SK-N-SH (cell line): ENCODE measurements at regions not wholly inside any gene's neighbourhood (a gene's known extent, or its start where the extent isn't known, plus 50 kb on each side); places are given as distances from the start of the nearest gene placed in this dataset.

Experiments used
- CTCF ChIA-PET: fragments of 300-600, 350-600 bp; formaldehyde crosslinking; extraction: SDS; loops from one replicate; lab custom pipeline; 2021; lab: Yijun Ruan, JAX
- POLR2A ChIA-PET: fragments of 350-600 bp; sonication (Branson Sonifier 250); formaldehyde crosslinking; extraction: SDS; loops from one replicate; lab custom pipeline; 2020; ENCODE audit warnings: antibody characterized with exemption, inconsistent platforms; lab: Yijun Ruan, JAX
- DNase-seq: peaks from one replicate; pipeline ENCODE4 v3.0.0; 2012
- H2AFZ ChIP-seq: fragments of 200-600 bp; sonication (generic); 2 replicates; pipeline ENCODE4 v1.8.1; 2016; ENCODE audit warnings: antibody characterized with exemption, mild to moderate bottlenecking, low read depth
- H3F3A ChIP-seq: fragments of 200-600 bp; sonication (generic); replicated peaks from 2 replicates; pipeline ENCODE3; 2016; ENCODE audit warnings: antibody characterized with exemption, mild to moderate bottlenecking; ENCODE audit not compliant: insufficient read depth
- H3K27ac ChIP-seq, 2 experiments: fragments of 200-500 bp in 1 of 2; fragments of 200-600 bp in 1 of 2; sonication (Bioruptor generic) in 1 of 2; sonication (generic), shearing (Covaris generic) in 1 of 2; 2 replicates each; pipeline versions ENCODE4 v1.5.1 to v1.6.1; 2014 to 2016; ENCODE audit warnings: low read depth in 2 of 2, inconsistent platforms in 1 of 2, low read length in 1 of 2, mild to moderate bottlenecking in 1 of 2, mixed read lengths in 1 of 2
- H3K27me3 ChIP-seq: fragments of 200-600 bp; sonication (generic), shearing (Covaris generic); 2 replicates; pipeline ENCODE4 v1.6.1; 2016; ENCODE audit warnings: mixed run types; ENCODE audit not compliant: insufficient read depth
- H3K36me3 ChIP-seq, 2 experiments: fragments of 200-500 bp in 1 of 2; fragments of 200-600 bp in 1 of 2; sonication (Bioruptor generic) in 1 of 2; sonication (generic) in 1 of 2; replicated peaks in 1 of 2; 2 replicates each; pipeline versions ENCODE3 to v1.5.1; 2014 to 2016; ENCODE audit warnings: low read length in 1 of 2, mild to moderate bottlenecking in 1 of 2; ENCODE audit not compliant: insufficient read depth in 2 of 2, control insufficient read depth in 1 of 2
- H3K4me1 ChIP-seq, 2 experiments: fragments of 200-500 bp in 1 of 2; fragments of 200-600 bp in 1 of 2; sonication (Bioruptor generic) in 1 of 2; sonication (generic), shearing (Covaris generic) in 1 of 2; 2 replicates each; pipeline versions ENCODE4 v1.5.1 to v1.6.1; 2014 to 2016; ENCODE audit warnings: low read depth in 1 of 2, low read length in 1 of 2, mixed run types in 1 of 2; ENCODE audit not compliant: insufficient read depth in 2 of 2, control insufficient read depth in 1 of 2
- H3K4me2 ChIP-seq: fragments of 200-600 bp; sonication (generic), shearing (Covaris generic); 2 replicates; pipeline ENCODE4 v1.6.1; 2017; ENCODE audit warnings: mixed run types
- H3K4me3 ChIP-seq, 2 experiments: fragments of 200-500 bp in 1 of 2; fragments of 200-600 bp in 1 of 2; sonication (Bioruptor generic) in 1 of 2; sonication (generic), shearing (Covaris generic) in 1 of 2; 2 replicates each; pipeline versions ENCODE4 v1.5.1 to v1.8.1; 2014 to 2016; ENCODE audit warnings: low read depth in 2 of 2, inconsistent platforms in 1 of 2, low read length in 1 of 2, mild to moderate bottlenecking in 1 of 2, mixed read lengths in 1 of 2, moderate library complexity in 1 of 2
- H3K79me2 ChIP-seq: fragments of 200-600 bp; sonication (generic); 2 replicates; pipeline ENCODE4 v1.8.1; 2017; ENCODE audit warnings: mild to moderate bottlenecking; ENCODE audit not compliant: insufficient read depth
- H3K9ac ChIP-seq: fragments of 200-600 bp; sonication (generic); 2 replicates; pipeline ENCODE4 v1.6.1; 2017; ENCODE audit warnings: mixed run types
- H3K9me2 ChIP-seq: fragments of 200-600 bp; sonication (generic); 2 replicates; pipeline ENCODE4 v1.6.1; 2017; ENCODE audit warnings: mixed run types
- H3K9me3 ChIP-seq: fragments of 200-600 bp; sonication (generic); 2 replicates; pipeline ENCODE4 v1.6.1; 2017; ENCODE audit warnings: mixed run types, mild to moderate bottlenecking, moderate library complexity
- H4K20me1 ChIP-seq: fragments of 200-600 bp; sonication (generic); 2 replicates; pipeline ENCODE4 v1.6.1; 2017; ENCODE audit warnings: mild to moderate bottlenecking, mixed run types; ENCODE audit not compliant: insufficient read depth
- CHD2 ChIP-seq: fragments of 150-350 bp; IDR thresholded peaks from 2 replicates; pipeline ENCODE4 v1.6.1; 2018; ENCODE audit warnings: low read length; ENCODE audit not compliant: partially characterized antibody
- EP300 ChIP-seq, 2 experiments: IDR thresholded peaks; 2 replicates each; pipeline versions ENCODE4 v1.4.0 to v1.6.1; 2012; ENCODE audit warnings: borderline replicate concordance in 1 of 2, low read depth in 1 of 2, low read length in 1 of 2
- EZH2phosphoT487 ChIP-seq: fragments of 200-600 bp; sonication (generic); IDR thresholded peaks from 2 replicates; pipeline ENCODE4 v1.6.1; 2017; ENCODE audit warnings: low read depth, mixed run types, mild to moderate bottlenecking, antibody characterized with exemption, moderate library complexity, borderline replicate concordance
- FOSL2 ChIP-seq: IDR thresholded peaks from 2 replicates; pipeline ENCODE4 v1.4.0; 2012; ENCODE audit warnings: low read depth, mild to moderate bottlenecking, moderate library complexity, borderline replicate concordance
- GATA2 ChIP-seq: sonication (generic); formaldehyde crosslinking; IDR thresholded peaks from 2 replicates; pipeline ENCODE4 v1.5.0; 2020; ENCODE audit warnings: mild to moderate bottlenecking, missing genetic modification reagents
- JUND ChIP-seq: IDR thresholded peaks from 2 replicates; pipeline ENCODE4 v1.4.0; 2012
- MXI1 ChIP-seq: IDR thresholded peaks from 2 replicates; pipeline ENCODE4 v1.6.1; 2012; ENCODE audit warnings: mild to moderate bottlenecking, low read depth, low read length, improper control_type of control experiment
- NFIC ChIP-seq: IDR thresholded peaks from 2 replicates; pipeline ENCODE4 v1.4.0; 2012; ENCODE audit warnings: borderline replicate concordance
- NRF1 ChIP-seq: IDR thresholded peaks from 2 replicates; pipeline ENCODE4 v1.6.1; 2012; ENCODE audit warnings: low read depth, mild to moderate bottlenecking, low read length
- PBX3 ChIP-seq: IDR thresholded peaks from 2 replicates; pipeline ENCODE4; 2012
- POLR2AphosphoS5 ChIP-seq: IDR thresholded peaks from 2 replicates; pipeline ENCODE4 v1.6.1; 2012; ENCODE audit warnings: low read depth, low read length
- RAD21 ChIP-seq: IDR thresholded peaks from 2 replicates; pipeline ENCODE4 v1.6.1; 2012; ENCODE audit warnings: mild to moderate bottlenecking, low read length
- RFX5 ChIP-seq: IDR thresholded peaks from 2 replicates; pipeline ENCODE4 v1.6.1; 2012; ENCODE audit warnings: mild to moderate bottlenecking, improper control_type of control experiment, low read length
- RXRA ChIP-seq: IDR thresholded peaks from 2 replicates; pipeline ENCODE4 v1.4.0; 2012; ENCODE audit warnings: low read depth, mild to moderate bottlenecking, borderline replicate concordance
- SIN3A ChIP-seq: IDR thresholded peaks from 2 replicates; pipeline ENCODE4 v1.6.1; 2012; ENCODE audit warnings: low read depth, mild to moderate bottlenecking, low read length, moderate library complexity, borderline replicate concordance
- TCF12 ChIP-seq: IDR thresholded peaks from 2 replicates; pipeline ENCODE4 v1.4.0; 2012
- USF1 ChIP-seq: IDR thresholded peaks from 2 replicates; pipeline ENCODE4 v1.4.0; 2012; ENCODE audit warnings: low read depth, borderline replicate concordance
- WGBS: methylation state at CpG from one replicate; pipeline ENCODE4 v1.1.6; 2017; ENCODE audit warnings: low lambda C conversion rate; 5-methylcytosine and 5-hydroxymethylcytosine counted together
- TF ChIP-seq, protein P1 (sequence below): fragments of 200-600 bp; sonication (generic); IDR thresholded peaks from 2 replicates; pipeline ENCODE4 v1.6.1; 2017; ENCODE audit warnings: antibody characterized with exemption, mild to moderate bottlenecking, moderate library complexity

DNA sequence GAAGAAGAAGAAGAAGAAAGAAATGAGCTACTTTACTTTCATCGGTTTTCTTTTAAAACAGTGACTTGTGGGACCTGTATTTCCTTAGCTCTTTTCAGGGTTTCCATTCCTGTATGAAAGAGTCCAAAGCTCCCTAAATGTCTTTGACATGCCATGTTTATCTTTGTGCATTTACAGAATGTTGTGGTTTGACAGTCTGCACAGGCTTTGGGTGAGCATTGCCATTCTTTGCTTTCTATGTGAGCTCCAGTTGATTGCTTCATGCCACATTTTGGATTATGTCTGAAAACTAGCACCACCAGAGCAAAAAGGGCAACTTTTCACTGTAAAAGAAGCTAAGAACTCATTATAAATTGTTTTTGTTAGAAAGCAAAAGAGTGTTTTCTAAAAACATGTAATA, 733.4 kb downstream of the TLE4 start (continued):
- TF ChIP-seq TCF12, result no peak

- CTCF ChIA-PET, result no interaction called here
- TF ChIP-seq RXRA, result no peak
- TF ChIP-seq EZH2phosphoT487, result no peak
- TF ChIP-seq GATA2 (CRISPR knock-in tag), result no peak
- TF ChIP-seq, all 33 proteins: peak for 0
- H3K9ac ChIP-seq, result no peak overlapping the region
- H3K4me3 ChIP-seq, result no peak overlapping the region
- H3K36me3 ChIP-seq, result no peaks in the 10 kb centered on the region
- H3K9me2 ChIP-seq, result no peaks in the 10 kb centered on the region
- H3K79me2 ChIP-seq, result no peaks in the 10 kb centered on the region
- H3K4me2 ChIP-seq, result no peak overlapping the region
- H2AFZ ChIP-seq, result no peak overlapping the region
- no peaks in the 10 kb centered on the region for H3K27me3 ChIP-seq
- WGBS, result 48% methylated on average over 1 of the region's 1 CpG
- no peak overlapping the region for H3K27ac ChIP-seq
- no peaks in the 10 kb centered on the region for H4K20me1 ChIP-seq
- no peak for DNase-seq
- H3K4me1 ChIP-seq, result no peaks in the 10 kb centered on the region
- no peaks in the 10 kb centered on the region for H3K9me3 ChIP-seq
- POLR2A ChIA-PET, result no interaction called here
- no peaks in the 10 kb centered on the region for H3F3A ChIP-seq
Measured at GRCh38 chr9:80294955-80295354, 723.2 kb downstream of the TLE4 start.

DNA sequence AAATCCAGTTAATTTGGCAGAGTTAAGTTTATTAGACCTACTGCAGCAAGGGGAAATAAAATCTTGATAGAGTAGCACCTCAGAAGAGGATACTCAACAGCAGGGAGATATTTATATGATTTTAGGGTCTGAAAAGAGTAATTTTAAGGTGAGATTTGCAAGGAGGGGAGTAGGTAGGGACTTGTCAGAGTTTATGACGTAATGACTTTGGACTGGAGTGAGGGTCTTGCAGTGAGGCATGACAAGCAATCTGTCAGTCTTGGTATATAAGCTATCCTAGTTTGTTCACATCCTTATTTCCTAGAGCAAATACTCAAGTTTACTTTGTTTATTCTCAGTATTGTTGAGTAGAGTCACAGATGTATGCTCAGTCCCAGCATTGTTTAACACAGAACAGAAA, 722.6 kb downstream of the TLE4 start:
- no peak overlapping the region for H3K9ac ChIP-seq
- H3K36me3 ChIP-seq, result no peaks in the 10 kb centered on the region
- H3K9me3 ChIP-seq, result no peaks in the 10 kb centered on the region
- no peak overlapping the region for H3K4me2 ChIP-seq
- DNase-seq, result no peak
- H3K4me3 ChIP-seq, result no peak overlapping the region
- ChIA-PET POLR2A (no interaction called here), CTCF (no interaction called here)
- no peaks in the 10 kb centered on the region for H3K9me2 ChIP-seq
- TF ChIP-seq CHD2 (no peak), RFX5 (no peak), EP300 (IDR thresholded peaks at IDR 0.05; ENCODE audit: borderline replicate concordance in 1 of 2, low read depth in 1 of 2, low read length in 1 of 2) (no peak), USF1 (no peak), SIN3A (no peak), RXRA (no peak), JUND (no peak), NFIC (no peak), RAD21 (no peak)
- no peak overlapping the region for H2AFZ ChIP-seq
- H4K20me1 ChIP-seq, result no peaks in the 10 kb centered on the region
- no peaks in the 10 kb centered on the region for H3K4me1 ChIP-seq
- H3K27ac ChIP-seq, result no peak overlapping the region
- WGBS, result 8% methylated on average over 1 of the region's 1 CpG
- H3K27me3 ChIP-seq, result no peaks in the 10 kb centered on the region
- no peaks in the 10 kb centered on the region for H3K79me2 ChIP-seq
- no peaks in the 10 kb centered on the region for H3F3A ChIP-seq

- Histone ChIP-seq H2AFZ (no peak overlapping the region), H3K4me2 (no peak overlapping the region), H3K36me3 (no peaks in the 10 kb centered on the region), H3K79me2 (no peaks in the 10 kb centered on the region), H3F3A (no peaks in the 10 kb centered on the region), H3K4me3 (no peak overlapping the region), H3K9me3 (no peaks in the 10 kb centered on the region), H3K27ac (no peak overlapping the region), H3K27me3 (no peaks in the 10 kb centered on the region), H3K4me1 (no peaks in the 10 kb centered on the region), H3K9me2 (no peaks in the 10 kb centered on the region), H3K9ac (no peak overlapping the region), H4K20me1 (no peaks in the 10 kb centered on the region)
- 6% methylated on average over 2 of the region's 2 CpGs for WGBS
- CTCF ChIA-PET, result no interaction called here
- POLR2A ChIA-PET, result no interaction called here
- no peak for DNase-seq
- TF ChIP-seq PBX3 (no peak), MXI1 (no peak), POLR2AphosphoS5 (no peak), NRF1 (no peak), RXRA (no peak), FOSL2 (no peak), SIN3A (no peak), GATA2 (CRISPR knock-in tag) (no peak)
- TF ChIP-seq, protein P1, sequence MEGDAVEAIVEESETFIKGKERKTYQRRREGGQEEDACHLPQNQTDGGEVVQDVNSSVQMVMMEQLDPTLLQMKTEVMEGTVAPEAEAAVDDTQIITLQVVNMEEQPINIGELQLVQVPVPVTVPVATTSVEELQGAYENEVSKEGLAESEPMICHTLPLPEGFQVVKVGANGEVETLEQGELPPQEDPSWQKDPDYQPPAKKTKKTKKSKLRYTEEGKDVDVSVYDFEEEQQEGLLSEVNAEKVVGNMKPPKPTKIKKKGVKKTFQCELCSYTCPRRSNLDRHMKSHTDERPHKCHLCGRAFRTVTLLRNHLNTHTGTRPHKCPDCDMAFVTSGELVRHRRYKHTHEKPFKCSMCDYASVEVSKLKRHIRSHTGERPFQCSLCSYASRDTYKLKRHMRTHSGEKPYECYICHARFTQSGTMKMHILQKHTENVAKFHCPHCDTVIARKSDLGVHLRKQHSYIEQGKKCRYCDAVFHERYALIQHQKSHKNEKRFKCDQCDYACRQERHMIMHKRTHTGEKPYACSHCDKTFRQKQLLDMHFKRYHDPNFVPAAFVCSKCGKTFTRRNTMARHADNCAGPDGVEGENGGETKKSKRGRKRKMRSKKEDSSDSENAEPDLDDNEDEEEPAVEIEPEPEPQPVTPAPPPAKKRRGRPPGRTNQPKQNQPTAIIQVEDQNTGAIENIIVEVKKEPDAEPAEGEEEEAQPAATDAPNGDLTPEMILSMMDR, result no peak
Measured at GRCh38 chr9:80292231-80292630, 720.5 kb downstream of the TLE4 start.
